OCI-M2 (cell line): ENCODE measurements at regions not wholly inside any gene's neighbourhood (a gene's known extent, or its start where the extent isn't known, plus 50 kb on each side); places are given as distances from the start of the nearest gene placed in this dataset.

ENCODE experiments used
- DNase-seq: peaks from one replicate; lab custom pipeline; 2025; ENCODE audit not compliant: unreplicated experiment; lab: John Stamatoyannopoulos, UW

DNA sequence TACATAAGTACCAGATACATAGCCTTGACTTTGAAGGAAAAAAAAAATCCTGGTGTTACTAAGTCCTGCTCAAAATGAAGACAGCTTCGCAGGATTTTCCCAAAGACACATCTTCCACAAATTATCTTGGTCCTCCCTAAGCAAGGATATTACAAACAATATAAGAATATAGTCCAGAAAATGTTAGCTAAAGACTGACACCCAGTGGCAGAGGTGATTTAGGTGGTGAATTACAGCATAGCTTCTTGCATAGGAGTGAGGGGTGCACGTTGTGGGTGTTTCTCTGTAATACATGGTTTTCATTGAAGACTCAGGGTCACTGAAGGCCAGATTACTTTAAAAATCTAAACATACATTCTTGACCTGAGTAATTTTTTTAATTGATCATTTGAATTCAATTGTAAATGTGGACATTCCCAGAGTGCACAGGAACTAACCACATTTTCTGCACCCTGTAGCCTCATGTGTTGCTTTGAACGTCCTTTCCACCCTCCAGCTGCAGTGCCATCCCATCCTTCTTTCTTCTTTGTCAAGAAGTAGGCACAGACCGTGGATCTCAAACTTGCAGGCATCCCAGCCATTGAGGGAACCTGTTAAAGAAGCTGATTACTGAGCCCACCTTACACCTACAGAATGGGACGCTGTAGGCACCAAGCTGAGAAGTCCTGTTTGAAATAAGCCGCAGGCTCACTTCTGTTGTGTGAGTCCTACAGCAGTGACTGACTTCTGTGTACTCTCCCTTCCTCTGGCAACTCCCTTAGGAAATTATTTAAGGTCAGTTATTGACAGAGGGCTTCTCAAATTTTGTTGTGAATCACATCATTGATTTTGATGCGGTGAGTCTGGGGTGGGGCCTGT, 102.6 kb downstream of the PERP start:
- DNase-seq = no peak

DNA sequence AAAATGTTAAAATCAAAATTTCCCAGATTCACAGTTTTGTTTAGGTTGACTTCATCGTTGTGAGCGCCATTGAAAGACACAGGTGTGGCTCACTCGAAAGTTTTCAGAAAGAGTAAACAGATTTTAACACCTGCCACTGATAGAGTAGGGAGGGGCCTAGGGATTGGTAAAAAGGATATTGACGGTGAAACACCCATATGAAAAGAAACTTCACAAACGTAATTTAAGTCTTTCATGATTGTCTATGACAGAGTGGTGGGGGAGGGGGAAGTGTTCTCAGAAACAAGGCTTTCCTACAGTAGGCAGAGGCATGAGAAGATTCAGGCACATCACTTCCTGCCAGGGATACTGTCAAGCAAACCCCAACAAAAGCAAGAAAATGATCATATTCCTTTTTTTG, 101.4 kb downstream of the PERP start:
- DNase-seq = no peak

DNA sequence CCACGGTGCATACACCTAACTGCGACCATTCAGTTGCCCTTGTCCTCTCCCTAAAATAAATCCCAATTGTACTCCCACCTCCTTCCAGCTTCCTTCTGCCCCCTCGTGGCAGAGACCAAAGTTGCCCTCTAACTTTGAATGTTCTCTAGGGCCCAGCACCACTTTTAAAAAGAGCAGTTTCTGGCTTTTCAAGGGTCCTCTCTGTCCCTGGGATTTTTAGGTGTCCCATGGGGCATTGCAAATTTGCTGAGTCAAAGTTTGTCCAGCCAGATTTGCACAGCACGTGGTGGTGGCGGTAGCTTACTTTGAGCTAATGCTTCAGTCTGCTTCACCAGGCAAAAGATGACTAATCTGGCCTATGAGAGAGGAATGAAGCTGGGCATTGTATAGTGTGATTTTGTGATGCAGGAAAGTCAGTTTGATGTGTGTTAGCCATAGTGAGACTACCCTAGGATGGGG, 100.2 kb downstream of the PERP start:
- no peak for DNase-seq

- peak; percentile 11 for DNase-seq
These were observed 98.4 kb downstream of the PERP start for GRCh38 chr6:138008791-138009190.

- DNase-seq = no peak
These were observed 95.8 kb downstream of the PERP start for GRCh38 chr6:138011413-138011812.

- no peak for DNase-seq
These were observed 94.5 kb downstream of the PERP start for GRCh38 chr6:138012682-138013081.

- DNase-seq = no peak
These were observed 93.3 kb downstream of the PERP start for GRCh38 chr6:138013959-138014358.

GRCh38 chr6:138017166-138017757, 90.0 kb downstream of the PERP start:
- DNase-seq = no peak

DNA sequence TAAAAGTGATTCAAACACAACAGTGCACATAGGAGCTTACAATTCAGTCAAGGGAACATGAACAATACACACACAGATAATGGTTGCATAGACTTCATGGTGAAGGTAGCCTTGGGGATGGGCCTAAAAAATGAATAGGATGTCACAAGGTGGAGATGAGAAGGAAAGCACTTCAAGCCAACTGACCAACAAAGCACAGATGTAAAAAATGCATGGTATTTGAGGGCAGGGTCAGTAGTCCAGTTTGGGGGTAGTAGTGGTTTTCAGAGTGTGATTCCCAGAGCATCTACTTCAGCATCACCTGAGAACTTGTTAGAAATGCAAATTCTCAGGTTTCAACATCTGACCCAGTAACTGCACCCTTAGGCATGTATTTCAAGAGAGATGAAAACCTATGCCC, 88.9 kb downstream of the PERP start:
- no peak for DNase-seq

DNA sequence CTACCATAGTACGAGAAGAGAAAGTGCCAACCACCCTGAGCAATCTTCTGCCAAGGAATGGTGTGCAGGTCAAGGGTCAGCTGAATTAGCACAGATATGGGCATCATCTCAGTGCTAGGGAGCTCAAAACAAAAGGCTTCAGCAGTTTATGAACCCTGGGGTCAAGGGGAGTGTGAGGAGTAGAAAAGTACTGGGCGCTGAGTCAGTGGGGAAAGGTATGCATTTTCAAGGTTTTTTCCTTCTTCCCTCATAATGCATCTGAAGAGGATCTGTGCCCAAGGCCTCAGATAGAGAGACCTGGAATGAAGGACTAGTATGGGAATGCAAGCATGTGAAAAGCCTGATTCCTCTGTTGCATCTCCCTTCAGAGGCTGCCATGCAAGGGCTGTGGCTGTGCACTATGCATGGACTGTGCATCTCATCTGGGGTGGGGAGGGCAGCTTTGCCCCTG, 81.7 kb downstream of the PERP start:
- DNase-seq = no peak

DNA sequence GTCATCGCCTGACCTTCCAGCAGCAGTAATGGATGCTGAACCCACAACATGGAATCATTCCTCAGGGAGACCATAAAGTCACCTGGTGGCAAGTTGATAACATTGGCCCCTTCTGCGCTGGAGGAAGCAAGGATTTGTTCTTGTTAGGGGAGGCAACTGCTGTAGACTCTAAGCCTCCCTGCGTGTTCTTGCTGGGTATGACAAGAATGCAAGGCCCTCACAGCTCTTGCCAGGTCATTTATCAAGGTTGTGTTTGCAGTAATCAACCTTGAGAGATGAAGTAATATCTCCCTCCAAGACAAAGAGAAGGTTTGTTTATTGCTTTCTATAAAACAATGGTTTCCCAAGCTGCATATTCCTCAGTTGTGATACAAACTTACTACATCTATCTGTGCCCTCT, 80.9 kb downstream of the PERP start:
- DNase-seq = no peak

DNA sequence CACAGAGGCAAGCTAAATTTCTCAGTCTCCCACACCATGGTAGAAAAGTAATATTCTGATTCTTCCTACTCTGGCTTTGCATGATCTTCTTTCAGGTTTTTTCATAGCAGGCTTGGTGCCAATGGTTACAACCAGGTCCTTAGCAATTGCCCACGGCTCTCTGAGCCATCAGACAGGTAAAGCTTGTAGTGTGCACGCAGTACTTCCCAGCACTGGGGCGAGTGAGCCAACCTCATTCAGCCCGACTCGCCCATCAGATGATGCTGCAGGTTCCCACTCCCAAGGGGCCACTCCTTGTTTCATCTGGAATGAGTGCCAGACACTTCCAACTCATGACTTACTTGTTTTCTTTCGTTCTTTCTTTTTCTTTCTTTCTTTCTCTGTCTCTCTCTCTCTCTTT, 78.3 kb downstream of the PERP start:
- DNase-seq = no peak

DNA sequence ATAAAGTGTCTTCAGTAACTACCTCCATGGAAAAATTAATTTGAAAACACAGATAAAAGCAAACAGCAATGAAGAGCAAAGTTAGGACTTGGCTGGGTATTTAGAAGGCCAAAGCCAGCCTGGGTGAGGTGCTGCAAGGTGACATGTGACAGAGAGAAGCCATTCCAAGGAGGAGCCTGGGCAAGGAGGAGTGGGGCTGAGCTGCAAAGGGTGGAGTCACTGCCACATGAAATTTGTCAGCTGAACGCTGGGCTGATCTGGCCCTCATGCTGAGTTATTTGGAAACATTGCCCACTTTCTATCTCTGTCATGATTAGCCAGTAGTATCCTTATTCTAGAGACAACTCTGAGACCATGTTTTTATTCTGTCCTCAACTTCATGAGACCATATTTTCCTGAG, 76.3 kb downstream of the PERP start:
- no peak for DNase-seq

- DNase-seq = no peak
These were observed 75.8 kb downstream of the PERP start for GRCh38 chr6:138031417-138031816.

- DNase-seq = no peak
These were observed 75.4 kb downstream of the PERP start for GRCh38 chr6:138031850-138032249.

DNA sequence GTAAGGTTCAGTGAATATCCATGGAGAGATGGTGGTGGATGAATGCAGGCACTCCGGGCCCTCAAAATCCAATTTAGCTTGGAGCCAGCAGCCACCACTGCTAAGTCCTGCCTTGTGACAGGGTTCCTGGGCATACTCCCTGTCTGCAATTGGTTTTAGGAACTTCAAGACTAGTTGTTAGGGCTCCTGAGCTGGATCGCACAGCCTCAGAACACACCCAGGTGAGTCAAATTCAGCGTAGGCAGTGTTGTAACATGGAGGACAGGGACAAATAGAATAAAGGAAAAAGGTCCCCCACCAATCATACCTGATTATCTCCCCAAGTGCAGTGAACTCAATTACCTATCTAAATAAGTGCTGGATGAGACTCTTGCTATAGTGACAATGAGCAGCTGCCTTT, 74.6 kb downstream of the PERP start:
- no peak for DNase-seq

- DNase-seq = no peak
These were observed 73.0 kb downstream of the PERP start for GRCh38 chr6:138034229-138034628.

GRCh38 chr6:138035070-138035469, 72.1 kb downstream of the PERP start:
- no peak for DNase-seq

- no peak for DNase-seq
These were observed 71.1 kb downstream of the PERP start for GRCh38 chr6:138036111-138036510.

DNA sequence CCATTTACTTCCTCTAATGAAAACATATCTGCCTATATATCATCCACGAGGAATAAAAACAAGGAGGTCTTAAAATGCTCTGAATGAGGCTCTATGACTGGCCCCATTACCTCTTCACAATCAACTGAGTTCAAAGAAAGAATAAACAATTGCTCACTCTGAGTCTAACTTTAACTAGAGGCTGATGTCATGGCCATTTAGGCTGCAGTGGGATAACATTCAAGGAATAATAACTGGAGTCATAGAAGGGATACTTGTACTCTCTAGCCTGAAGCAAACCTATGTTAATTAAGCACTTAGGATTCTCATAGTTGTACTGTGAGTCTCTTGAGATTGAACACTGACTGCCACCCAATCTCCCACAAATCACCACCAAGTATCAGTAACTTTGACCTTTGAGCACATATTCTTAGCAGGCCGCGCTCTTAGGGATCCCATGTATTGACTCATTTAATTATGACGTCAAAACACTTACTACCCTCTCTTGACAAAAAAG, 70.2 kb downstream of the PERP start:
- DNase-seq = no peak

- DNase-seq = no peak
These were observed 68.9 kb downstream of the PERP start for GRCh38 chr6:138038142-138038870.
